WTC11 (cell line): ENCODE measurements at regions not wholly inside any gene's neighbourhood (a gene's known extent, or its start where the extent isn't known, plus 50 kb on each side); places are given as distances from the start of the nearest gene placed in this dataset.

Experiments used
- ATAC-seq: fragments of 200-7000 bp; cut with Tn5 transposase; 2 replicates; pipeline ENCODE4 v1.10.0; 2021; ENCODE audit warnings: mild to moderate bottlenecking, moderate library complexity
- CTCF ChIA-PET: fragments of 300-600 bp; sonication (Branson Sonifier 250); formaldehyde crosslinking; loops from one replicate; lab custom pipeline; 2021; ENCODE audit warnings: antibody characterized with exemption; lab: Charles Lee
- POLR2A ChIA-PET: fragments of 350-600 bp; sonication (Branson Sonifier 250); formaldehyde crosslinking; loops from one replicate; lab custom pipeline; 2021; ENCODE audit warnings: antibody characterized with exemption; lab: Charles Lee
- DNase-seq: peaks from one replicate; pipeline ENCODE4 v3.0.0; 2021; ENCODE audit warnings: low spot score
- H3K27ac Mint-ChIP-seq: 2 replicates; pipeline ENCODE4 v1.8.0; 2021; ENCODE audit warnings: mixed read lengths
- H3K27me3 Mint-ChIP-seq: 2 replicates; pipeline ENCODE4 v1.8.0; 2021; ENCODE audit warnings: low read depth, mild to moderate bottlenecking, moderate library complexity, mixed read lengths
- H3K36me3 Mint-ChIP-seq: 2 replicates; pipeline ENCODE4 v1.8.0; 2021; ENCODE audit warnings: mixed read lengths
- H3K4me1 Mint-ChIP-seq: 2 replicates; pipeline ENCODE4 v1.8.0; 2022; ENCODE audit warnings: mixed read lengths
- H3K4me3 Mint-ChIP-seq: 2 replicates; pipeline ENCODE4 v1.8.0; 2021; ENCODE audit warnings: mild to moderate bottlenecking, moderate library complexity, mixed read lengths
- H3K9me3 Mint-ChIP-seq: 2 replicates; pipeline ENCODE4 v1.8.0; 2021; ENCODE audit warnings: mixed read lengths
- AFF4 ChIP-seq: sonication (generic); formaldehyde crosslinking; IDR thresholded peaks from 2 replicates; pipeline ENCODE4 v1.8.1; 2023; ENCODE audit warnings: mild to moderate bottlenecking, missing genetic modification reagents, borderline replicate concordance
- EMX1 ChIP-seq: fragments of 250-450 bp; sonication (Bioruptor Pico); IDR thresholded peaks from 2 replicates; pipeline ENCODE4 v1.8.0; 2021; ENCODE audit warnings: mild to moderate bottlenecking
- ESRRA ChIP-seq: sonication (generic); formaldehyde crosslinking; IDR thresholded peaks from 2 replicates; pipeline ENCODE4 v1.8.1; 2022; ENCODE audit warnings: mild to moderate bottlenecking, missing genetic modification reagents, borderline replicate concordance
- HMGA2 ChIP-seq: fragments of 250-450 bp; sonication (Bioruptor Pico); IDR thresholded peaks from 2 replicates; pipeline ENCODE4 v1.4.0; 2021; ENCODE audit warnings: mild to moderate bottlenecking, moderate library complexity
- JUN ChIP-seq: sonication (generic); formaldehyde crosslinking; IDR thresholded peaks from 2 replicates; pipeline ENCODE4 v1.8.0; 2023; ENCODE audit warnings: mild to moderate bottlenecking, missing genetic modification reagents
- MXD4 ChIP-seq: fragments of 250-450 bp; sonication (Bioruptor Pico); IDR thresholded peaks from 2 replicates; pipeline ENCODE4 v1.8.0; 2021; ENCODE audit warnings: mild to moderate bottlenecking, moderate library complexity, borderline replicate concordance
- NR1H2 ChIP-seq: sonication (generic); formaldehyde crosslinking; IDR thresholded peaks from 2 replicates; pipeline ENCODE4 v1.9.0; 2021; ENCODE audit warnings: mild to moderate bottlenecking, moderate library complexity, missing genetic modification reagents
- NR2C2 ChIP-seq: sonication (generic); formaldehyde crosslinking; IDR thresholded peaks from 2 replicates; pipeline ENCODE4 v1.8.0; 2022; ENCODE audit warnings: mild to moderate bottlenecking, missing genetic modification reagents
- OVOL2 ChIP-seq: fragments of 250-450 bp; sonication (Bioruptor Pico); IDR thresholded peaks from 2 replicates; pipeline ENCODE4 v1.9.0; 2021; ENCODE audit warnings: mild to moderate bottlenecking, borderline replicate concordance
- SOX15 ChIP-seq: fragments of 250-450 bp; sonication (Bioruptor Pico); IDR thresholded peaks from 2 replicates; pipeline ENCODE4 v1.9.0; 2021; ENCODE audit warnings: mild to moderate bottlenecking
- STAT6 ChIP-seq: sonication (generic); formaldehyde crosslinking; conservative IDR thresholded peaks from 2 replicates; pipeline ENCODE4 v1.8.1; 2023; ENCODE audit warnings: mild to moderate bottlenecking, low read depth, missing genetic modification reagents, moderate library complexity
- TEAD1 ChIP-seq: sonication (generic); formaldehyde crosslinking; IDR thresholded peaks from 2 replicates; pipeline ENCODE4 v1.8.0; 2022; ENCODE audit warnings: mild to moderate bottlenecking, missing genetic modification reagents
- ZBTB43 ChIP-seq: sonication (generic); formaldehyde crosslinking; IDR thresholded peaks from 2 replicates; pipeline ENCODE4 v1.8.1; 2023; ENCODE audit warnings: mild to moderate bottlenecking, missing genetic modification reagents
- ZNF317 ChIP-seq: sonication (generic); formaldehyde crosslinking; IDR thresholded peaks from 2 replicates; pipeline ENCODE4 v1.8.1; 2023; ENCODE audit warnings: low read depth, mild to moderate bottlenecking, moderate library complexity, missing genetic modification reagents, borderline replicate concordance
- ZNF423 ChIP-seq: fragments of 250-450 bp; sonication (Bioruptor Pico); IDR thresholded peaks from 2 replicates; pipeline ENCODE4 v2.1.2; 2022; ENCODE audit warnings: mild to moderate bottlenecking, moderate library complexity

GRCh38 chr2:48829036-48829435, 73.5 kb upstream of the LHCGR start:
- H3K9me3 Mint-ChIP-seq: peaks cover 11% of the 10 kb centered on the region
- ChIA-PET CTCF (no interaction called here), POLR2A (no interaction called here)
- peaks cover 2% of the 10 kb centered on the region; the same call in 1 of the 2 replicates for H3K27me3 Mint-ChIP-seq
- DNase-seq (no peak), ATAC-seq (no peak)
- TF ChIP-seq SOX15 (no peak), HMGA2 (no peak), NR1H2 (no peak), JUN (CRISPR knock-in tag) (no peak), OVOL2 (no peak)
- no peak overlapping the region for H3K27ac Mint-ChIP-seq
- no peak overlapping the region for H3K4me3 Mint-ChIP-seq
- H3K4me1 Mint-ChIP-seq: peaks cover 4% of the 10 kb centered on the region
- H3K36me3 Mint-ChIP-seq: peaks cover 11% of the 10 kb centered on the region

GRCh38 chr2:48826986-48827385, 71.5 kb upstream of the LHCGR start:
- no peaks in the 10 kb centered on the region for H3K9me3 Mint-ChIP-seq
- CTCF ChIA-PET: interaction anchor here (1.0 to 1.4 kb wide), 2 partner anchors 34 to 227 kb away, joined by 4 to 8 read pairs; no protein-coding TSS in a partner anchor
- H3K4me1 Mint-ChIP-seq: peaks cover 10% of the 10 kb centered on the region
- DNase-seq (no peak), ATAC-seq (peak; percentile 79)
- peaks cover 2% of the 10 kb centered on the region; the same call in 1 of the 2 replicates for H3K27me3 Mint-ChIP-seq
- POLR2A ChIA-PET: no interaction called here
- H3K4me3 Mint-ChIP-seq: no peak overlapping the region
- no peak for TF ChIP-seq ESRRA (CRISPR knock-in tag)
- TF ChIP-seq ZNF423 (CRISPR knock-in tag): no peak
- no peak for TF ChIP-seq ZBTB43 (CRISPR knock-in tag)
- TF ChIP-seq NR2C2 (CRISPR knock-in tag): no peak
- TF ChIP-seq MXD4 (CRISPR knock-in tag): no peak
- no peak for TF ChIP-seq AFF4
- no peak for TF ChIP-seq ZNF317
- no peak for TF ChIP-seq EMX1 (CRISPR knock-in tag)
- no peak overlapping the region for H3K27ac Mint-ChIP-seq
- no peaks in the 10 kb centered on the region for H3K36me3 Mint-ChIP-seq

- ATAC-seq: peak; percentile 57
- H3K27me3 Mint-ChIP-seq: peaks cover 2% of the 10 kb centered on the region; the same call in 1 of the 2 replicates
- no peaks in the 10 kb centered on the region for H3K36me3 Mint-ChIP-seq
- no peak overlapping the region for H3K27ac Mint-ChIP-seq
- no peak for TF ChIP-seq STAT6 (CRISPR knock-in tag)
- TF ChIP-seq TEAD1: no peak
- TF ChIP-seq AFF4: no peak
- POLR2A ChIA-PET: no interaction called here
- peaks cover 10% of the 10 kb centered on the region for H3K4me1 Mint-ChIP-seq
- CTCF ChIA-PET: interaction anchor here (1.2 kb wide), 1 partner anchor 224 kb away, joined by 3 read pairs; no protein-coding TSS in a partner anchor
- no peak for DNase-seq
- no peak overlapping the region for H3K4me3 Mint-ChIP-seq
- H3K9me3 Mint-ChIP-seq: no peaks in the 10 kb centered on the region
Measured at GRCh38 chr2:48824116-48824515, 68.6 kb upstream of the LHCGR start.
